ENCODE measurements at regions not wholly inside any gene's neighbourhood (a gene's known extent, or its start where the extent isn't known, plus 50 kb on each side); places are given as distances from the start of the nearest gene placed in this dataset.
A peak's percentile ranks its signal among the peaks of the same experiment; 100 is the strongest.

DNA sequence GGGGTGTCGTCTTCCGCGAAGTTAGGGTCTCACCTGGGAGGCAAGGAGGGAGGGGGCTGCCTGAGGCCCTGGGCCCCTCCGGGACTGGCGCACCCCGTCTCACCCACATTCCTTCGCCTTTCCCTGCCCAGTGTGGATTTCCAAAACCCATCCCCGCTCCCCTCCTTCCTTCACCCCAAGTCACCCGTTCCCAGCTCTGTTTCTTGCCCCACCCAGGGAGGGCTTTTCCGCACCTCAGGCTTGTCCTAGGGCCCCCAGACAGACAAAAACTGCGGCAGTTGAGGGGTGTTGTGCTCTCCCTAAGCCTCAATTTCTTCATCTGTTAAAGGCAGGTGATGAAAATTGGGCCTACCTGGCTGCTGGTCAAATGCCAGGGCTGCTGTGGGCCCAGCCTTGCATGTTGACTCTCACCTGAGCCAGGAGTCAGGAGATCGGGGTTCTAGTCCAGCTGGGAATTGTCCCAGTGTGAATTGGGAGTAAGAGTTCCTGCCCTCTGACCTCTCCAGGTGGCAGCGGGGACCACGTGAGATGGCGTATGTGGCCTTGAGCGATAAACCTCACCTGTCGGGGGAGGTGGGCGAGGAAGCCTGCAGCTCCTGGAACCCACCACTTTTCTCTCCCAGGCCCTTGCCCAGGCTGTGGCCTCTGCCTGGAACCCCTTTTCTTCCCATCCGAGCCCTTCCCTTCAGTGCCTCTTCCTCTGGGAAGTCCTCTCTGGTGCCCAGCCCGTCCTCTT is 143.4 kb upstream of the IER5L start:
- DNase-seq: no peak

DNA sequence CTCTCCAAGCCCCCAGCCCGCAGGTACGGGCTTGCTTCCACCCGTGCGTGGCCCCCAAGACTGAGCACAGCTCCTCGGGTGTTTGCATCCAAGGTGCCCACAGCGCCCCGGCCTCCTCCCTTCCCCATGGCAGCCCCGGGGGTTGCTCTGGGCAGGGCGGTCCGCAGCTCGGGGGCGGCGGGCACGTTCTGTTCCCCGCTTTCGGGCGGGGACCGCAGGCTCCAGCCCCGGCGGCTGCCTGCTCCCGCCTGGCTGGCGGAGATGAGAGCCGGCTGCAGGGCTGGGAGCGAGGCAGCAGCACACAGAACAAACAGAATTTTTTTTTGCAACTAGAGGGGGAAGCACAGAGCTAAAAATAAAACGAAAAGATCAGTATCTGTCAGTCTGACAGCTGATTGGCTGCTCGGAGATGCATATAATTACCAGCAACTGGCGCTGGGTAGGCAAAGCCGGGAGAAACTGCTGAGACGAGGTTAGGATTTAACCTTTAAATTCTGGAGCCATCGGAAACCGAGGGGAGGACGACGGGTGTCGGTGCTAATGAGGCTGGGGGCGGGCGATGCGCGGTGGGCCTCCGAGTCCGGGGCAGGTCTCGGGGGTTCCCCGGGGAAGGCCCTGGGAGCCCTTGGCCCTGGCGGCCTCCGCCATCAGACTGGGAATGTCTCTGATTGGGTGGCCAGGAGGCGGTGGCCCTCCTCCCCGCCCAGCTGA is 142.7 kb upstream of the IER5L start:
- DNase-seq: peak in 1 of 4 experiments; percentile 21

DNA sequence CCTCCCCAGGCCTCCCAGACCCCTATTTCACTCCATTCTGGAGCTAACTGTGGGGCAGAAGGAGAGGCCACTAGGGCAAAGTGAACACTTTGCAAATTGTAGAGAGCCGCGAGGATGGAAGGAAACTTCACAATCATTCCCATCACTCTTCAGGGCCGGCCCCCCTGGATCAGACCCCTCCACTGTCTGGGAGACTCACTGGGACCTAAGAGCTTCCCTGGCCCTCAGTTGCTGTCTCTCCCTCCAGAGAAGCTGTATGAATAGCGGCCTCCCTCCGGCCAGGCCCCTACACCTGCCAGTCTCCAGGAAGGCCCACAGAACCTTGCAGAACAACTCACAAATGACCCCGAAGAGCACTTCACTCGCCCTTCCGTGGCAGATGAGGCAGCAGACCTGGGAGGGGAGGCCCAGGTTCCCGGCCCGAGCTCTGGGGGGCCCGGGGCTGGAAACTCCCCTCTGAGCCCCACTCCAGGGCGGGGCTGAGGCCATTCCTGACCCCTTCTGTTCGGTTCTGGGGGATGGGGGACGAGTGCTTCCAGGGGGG is 141.9 kb upstream of the IER5L start:
- DNase-seq: no peak

DNA sequence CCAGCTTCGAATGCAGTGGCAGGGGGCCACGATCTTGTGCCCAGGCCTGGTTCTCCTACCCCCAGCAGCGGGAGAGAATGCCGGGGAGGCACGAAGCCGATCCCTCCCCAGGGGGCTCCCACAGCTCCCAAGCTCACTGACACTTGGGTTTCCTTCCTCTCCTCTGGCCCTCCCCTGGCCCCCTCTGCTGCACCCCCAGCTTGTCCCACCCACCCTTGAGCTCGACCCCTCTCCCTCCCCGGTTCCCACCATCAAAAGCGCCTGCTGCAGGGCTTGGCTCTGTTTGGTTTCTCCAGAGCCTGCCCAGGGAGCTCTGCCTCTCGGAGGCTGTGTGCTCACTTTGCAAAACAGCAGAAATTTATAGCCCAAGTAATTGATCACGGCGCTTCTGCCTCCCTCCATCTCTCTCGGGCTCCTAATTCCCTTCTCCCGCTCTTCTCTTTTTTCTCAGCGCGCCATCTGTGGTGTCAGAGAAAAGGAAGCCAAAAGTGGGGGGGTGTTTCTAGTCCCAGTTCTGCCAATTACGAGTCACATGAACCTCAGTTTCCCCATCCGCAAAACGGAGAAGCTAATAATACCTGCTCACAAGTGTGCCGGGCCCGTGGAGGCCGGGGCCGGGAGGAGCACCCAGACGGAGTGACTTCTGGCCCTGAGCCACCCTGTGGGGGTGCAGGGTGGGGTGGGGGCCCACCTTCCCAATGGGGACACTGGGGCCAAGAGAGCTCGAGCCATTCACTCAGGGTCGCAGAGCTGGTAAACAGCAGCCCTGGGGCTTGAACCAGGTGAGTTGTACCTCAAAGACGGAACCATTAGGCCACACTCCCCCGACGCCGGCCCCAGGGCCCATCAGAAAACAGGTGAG is 141.2 kb upstream of the IER5L start:
- no peak for DNase-seq

DNA sequence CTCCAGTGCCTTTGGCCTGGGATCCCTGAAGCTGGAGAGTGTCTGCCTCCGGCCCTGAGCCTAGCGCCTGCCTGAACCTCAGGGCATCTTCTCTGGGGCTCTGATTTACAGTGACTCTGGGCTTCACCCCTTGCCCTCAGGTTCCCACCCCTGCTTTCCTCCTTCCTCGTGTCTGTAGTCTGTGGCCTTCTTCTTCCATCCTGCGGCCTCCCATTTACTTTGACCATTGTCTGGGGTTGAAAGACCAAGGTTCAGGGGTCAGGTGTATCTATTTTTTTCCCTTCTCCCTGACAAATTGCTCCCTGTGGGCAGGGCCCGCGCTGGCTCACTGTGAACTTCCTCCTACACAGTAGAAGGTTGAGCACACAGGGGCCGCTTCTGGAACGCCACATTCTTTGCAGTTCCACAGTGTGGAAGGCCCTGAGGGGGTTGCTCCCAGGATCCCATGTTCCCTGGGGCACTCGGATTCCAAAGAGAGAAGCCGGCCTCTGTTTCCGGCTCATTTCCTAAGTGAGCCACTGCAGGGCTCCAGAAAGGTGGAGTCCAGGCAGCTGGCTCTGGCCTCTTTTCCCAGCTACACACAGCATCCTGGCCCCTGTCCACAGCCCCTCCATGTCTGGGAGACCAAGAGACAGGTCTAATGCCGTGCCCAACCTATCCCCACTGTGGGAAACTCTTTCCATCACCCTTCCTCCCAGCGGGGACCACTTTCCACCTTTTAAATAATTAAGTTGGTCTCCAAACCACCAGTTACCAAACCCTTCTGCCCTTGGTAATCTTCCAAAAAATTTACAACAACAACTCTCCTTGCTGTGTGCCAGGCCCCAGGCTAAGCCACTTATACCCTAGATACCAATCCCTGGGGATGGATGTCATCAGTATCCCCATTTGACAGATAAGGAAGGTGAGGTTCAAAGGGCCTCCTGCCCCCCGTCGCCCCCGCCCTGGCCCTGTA is 140.3 kb upstream of the IER5L start:
- no peak for DNase-seq

DNA sequence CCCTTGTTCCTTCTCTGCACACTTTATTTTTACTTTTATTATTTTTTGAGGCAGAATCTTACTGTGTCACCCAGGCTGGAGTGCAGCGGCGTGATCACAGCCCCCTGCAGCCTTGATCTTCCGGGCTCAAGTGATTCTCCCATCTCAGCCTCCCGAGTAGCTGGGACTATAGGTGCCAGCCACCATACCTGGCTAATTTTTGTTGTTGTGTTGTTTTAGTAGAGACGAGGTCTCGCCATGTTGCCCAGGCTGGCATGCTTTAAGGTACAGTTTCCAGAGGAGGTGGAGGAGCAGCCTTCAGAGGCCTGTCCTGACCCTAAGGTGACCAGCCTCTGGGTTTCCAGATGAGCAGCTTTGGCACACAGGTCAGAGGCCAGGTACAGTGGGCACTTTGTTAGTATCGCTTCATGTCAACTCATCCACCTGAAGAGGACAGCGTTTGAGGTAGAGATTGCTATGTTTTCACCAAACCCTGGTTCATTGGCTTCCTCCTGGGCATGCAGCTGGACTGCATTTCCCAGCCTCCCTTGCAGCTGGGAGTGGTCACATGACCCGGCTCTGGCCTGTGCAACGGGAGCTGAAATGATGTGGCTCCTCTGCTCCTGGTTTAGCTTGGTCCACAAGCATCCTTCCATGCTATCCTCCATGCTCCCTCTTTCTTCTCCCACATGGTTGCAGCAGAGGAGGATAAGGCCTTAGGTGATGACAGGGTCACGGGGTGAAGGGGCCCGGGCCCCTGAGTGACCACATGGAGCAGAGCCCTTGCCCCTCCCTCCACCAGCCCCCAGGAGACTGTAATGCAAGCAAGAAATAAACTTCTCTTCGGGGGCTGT is 139.3 kb upstream of the IER5L start:
- no peak for DNase-seq

DNA sequence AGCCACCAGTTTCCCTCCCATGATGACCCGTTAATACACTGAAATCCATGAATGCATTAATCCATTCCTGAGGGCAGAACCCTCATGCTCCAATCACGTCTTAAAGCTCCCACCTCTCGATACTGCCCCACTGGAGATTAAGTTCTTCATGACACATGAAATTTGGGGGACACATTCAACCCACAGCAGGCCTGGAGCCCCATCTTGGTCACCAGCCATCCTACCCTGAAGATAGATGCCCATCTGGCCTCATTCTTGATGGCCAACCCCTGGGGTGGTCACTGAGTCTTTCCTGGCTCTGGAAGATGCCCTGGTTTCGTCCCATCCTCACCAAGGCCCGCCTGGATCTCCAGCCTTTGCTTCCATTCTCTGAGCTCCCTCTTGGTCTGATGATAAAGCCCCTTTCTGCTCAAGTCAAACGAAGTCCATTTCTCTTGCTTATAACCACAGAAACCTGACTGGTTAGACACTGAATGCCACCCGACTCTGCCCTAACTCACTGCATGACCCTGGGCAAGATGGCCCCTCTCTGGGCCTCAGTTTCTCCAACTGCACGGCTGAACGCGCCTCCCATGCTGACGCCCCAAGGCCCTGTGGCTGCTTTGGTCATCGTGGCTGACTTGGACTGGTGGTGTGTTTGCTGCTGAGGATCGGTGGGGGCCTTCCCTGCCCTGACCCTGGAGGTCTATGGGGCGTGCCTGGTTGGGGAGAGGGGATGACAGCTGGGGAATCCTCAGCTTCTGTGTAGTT is 138.4 kb upstream of the IER5L start:
- no peak for DNase-seq

DNA sequence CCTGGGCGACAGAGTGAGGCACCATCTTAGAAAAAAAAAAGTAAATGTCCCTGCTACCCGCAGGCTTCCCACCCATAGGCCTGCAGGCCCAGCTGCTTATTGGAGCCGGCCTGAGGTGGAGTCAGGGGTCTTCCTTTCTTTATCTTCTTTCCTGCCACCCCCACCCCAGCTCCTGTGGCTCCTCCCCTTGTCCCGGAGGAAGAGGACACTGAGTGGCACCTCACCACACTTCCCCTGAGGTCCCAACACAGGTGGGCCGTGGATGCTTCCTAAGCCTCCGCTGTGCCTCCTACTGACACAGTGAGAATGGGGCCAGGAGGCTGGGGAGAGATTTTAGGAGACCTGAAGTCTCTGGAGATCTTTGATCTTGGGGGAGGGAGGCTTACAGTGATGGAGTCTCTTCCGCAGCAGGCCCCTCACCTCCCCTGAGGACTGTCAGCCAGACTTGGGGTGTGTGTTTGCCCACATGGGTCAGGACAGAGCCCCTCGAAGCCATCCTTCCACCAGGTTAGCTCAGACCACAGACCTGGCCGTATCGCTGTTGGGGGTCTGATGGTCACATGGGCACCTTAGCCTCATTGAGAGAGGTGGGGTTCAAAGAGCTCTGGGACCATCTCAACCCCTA is 135.4 kb upstream of the IER5L start:
- DNase-seq: no peak

DNA sequence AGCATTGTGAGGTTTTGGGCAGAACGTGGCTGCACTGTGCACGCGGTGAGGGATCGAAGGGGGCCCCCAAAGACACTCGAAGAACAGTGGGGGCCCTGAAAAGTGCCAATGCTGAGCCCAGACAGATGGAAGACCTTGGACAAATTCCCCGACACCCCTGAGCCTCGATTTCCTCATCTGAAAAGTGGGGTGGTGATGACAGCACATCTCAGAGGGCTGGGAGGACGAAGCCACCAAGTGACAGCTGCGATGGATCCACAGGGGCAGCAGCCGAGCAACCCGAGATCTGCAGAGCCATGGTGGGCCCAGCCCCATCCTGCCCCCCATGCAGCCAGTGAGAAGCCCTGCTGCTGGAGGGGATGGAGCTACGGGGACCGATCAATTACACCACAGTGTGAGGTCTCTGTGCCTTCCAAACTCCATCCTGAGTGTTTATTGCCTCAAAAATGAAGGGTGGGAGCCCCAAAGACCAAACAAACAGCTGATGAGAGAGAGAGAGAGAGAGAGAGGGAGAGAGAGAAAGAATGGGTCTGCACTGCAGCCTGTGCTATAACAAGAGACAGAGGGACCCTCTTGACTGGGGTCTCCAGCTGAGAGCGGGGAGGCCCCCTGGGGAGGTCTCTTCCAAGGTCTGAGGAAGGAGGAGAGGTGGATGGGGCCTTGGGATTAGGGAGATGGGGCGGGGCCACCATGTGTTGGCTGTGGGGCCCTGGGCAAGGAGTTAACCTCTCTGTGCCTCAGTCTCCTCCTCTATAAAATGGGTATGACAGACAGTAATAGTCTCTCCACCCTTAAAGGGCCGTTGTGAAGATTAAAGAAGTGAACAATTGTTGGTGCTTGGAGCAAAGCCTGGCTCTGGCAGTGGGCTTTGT is 134.4 kb upstream of the IER5L start:
- DNase-seq: no peak

DNA sequence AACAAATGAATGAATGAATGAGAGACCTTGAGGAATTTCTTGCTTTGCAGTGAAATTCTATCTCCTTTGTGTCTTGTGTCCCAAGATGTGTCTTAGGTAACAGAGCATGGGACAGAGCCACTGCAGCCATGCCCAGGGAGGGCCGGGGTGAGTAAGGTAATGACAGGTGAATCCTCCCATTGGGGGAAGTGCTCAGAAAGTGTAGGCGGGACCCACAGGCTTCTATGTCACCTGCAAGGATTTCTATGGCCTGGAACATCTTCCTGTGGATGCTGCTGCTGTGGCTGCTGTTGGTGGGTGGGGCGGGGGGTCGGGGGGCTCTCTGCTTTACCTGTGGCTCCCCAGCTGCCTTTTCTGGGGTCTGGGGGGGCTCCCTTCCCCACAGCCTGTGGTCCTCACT is 133.6 kb upstream of the IER5L start:
- no peak for DNase-seq

DNA sequence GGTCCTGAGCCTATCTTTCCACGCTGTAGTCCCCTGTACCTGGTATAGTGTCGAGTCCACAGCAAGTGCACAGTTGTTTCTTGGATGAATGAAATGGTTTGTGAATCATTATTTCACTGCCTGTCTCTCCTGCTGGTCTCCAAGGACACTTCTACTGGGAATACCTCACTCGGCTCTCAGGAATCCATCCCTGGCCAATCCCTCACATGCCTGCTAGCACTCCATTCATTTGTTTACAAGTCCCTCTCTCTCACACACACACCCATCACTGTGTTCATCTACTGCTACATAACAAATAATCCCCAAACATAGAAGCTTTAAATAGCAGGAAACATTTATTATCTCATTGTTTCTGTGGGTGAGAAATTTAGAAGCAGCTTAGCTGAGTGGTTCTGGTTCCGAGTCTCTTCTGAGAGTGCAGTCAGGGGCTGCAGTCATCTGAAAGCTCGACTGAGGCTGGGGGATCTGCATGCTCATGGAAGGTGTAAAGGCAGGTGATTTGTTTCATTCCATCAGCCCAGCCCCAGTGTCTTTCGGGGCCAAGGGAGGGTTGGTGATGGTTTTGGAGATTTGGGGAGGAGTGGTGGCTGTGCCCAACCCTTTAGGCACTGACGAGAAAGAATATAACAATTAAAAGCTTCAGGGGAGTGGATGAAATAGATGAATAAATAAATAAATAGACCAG is 132.7 kb upstream of the IER5L start:
- DNase-seq: no peak

DNA sequence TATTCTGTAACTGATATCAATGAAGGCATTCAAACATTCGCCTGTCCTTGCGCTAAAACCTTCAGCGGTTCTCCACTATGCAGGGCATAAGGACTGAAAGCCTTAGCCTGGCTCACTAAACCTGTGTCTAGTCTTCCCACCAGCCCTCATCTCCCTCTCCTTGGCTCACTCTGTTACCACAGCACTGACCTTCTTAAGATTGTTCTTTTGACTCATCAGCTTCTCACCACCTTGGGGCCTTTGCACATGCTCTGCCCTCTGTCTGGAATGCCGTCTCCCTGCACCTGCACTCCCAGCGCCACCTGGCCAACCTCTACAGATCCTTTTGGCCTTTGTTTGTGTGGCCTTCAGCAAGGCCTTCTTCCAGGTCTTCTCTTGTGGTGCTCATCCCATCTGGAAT is 131.8 kb upstream of the IER5L start:
- DNase-seq: no peak

DNA sequence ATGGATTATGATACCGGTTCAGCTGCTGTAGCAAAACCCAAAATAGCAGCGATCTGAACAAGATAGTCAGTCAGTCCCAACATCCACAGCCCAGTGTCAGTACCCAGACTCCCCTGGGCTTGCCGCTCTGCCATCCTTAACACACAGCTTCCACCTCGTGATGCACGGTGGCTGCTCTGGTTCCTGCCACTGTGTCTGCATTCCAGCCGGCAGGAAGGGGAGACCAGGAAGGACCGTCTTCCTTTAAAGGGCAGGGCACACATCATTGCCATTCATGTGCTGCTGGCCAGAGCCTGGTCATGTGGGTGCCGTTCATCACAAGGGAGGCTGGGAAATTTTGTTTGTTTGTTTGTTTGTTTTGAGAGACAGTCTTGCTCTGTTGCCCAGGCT is 131.0 kb upstream of the IER5L start:
- no peak for DNase-seq

DNA sequence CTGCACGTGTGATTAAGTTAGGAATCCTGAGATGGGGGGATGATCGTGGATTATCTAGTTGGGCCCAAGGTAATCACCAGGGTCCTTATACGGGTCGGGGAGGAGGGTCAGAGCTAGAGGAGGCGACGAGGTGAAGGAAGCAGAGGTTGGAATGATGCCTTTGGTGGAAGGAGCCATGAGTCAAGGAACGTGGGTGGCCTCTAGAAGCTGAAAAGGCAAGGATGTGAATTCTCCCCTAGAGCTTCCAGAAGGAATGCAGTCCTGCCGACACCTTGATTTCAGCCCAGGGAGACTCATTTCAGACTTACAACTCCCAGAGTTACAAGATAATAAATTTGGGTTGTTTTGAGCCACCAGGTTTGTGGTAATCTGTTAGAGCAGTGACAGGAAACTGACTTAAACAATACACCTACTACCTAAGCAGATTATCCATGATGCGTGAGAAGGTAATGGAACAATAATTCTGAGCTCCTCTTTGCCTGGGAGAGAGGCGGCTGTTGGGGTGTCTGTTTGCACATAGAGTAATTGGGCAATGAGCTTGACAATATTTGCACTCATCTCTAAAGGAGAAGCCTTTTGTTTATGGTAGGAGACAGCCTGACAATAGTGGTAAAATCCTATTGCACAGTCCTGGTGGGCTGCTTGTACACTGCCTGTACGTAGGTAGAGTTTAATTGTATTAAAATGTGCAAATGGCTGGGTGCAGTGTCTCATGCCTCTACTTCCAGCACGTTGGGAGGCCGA is 129.3 kb upstream of the IER5L start:
- no peak for DNase-seq

DNA sequence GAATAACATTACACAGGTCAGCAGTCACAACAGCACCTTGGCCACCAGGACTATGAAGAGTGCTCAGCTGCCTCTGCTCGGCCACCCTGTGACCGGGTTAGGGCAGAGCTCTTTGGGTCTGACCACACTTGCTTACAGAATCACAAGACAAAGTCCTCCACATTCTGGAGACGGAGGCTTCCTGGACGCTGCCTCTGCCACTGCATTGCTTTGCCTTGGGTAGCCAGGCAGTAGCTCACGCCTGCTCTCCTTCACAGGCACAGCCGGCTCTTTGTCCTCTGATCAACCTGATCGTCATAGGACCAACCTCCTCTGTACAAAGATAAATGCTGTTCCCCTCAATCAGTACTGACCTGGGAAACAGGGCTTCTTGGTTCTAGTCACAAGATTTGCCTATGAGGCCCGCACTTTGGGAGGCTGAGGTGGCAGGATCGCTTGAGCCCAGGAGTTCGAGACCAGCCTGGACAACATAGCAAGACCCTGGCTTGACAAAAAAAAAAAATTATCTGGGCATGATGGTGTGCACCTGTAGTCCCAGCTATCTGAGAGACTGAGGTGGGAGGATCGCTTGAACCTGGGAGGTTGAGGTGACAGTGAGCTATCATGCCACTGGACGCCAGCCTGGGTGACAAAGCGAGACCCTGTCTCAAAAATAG is 128.4 kb upstream of the IER5L start:
- DNase-seq: no peak

DNA sequence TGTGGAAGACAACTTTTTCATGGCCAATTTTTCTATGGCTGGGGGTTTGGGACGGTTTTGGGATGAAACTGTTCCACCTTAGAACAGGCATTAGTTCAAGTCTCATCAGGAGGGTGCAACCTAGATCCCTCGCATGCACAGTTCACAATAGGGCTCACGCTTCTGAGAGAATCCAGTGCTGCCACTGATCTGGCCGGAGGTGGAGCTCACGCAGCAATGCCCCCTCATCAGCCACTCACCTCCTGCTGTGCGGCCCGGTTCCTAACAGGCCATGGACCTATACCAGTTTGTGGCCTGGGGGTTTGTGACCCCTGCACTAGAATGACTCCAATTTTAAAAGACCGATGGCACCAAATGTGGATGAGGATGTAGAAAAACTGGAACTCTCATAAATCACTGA is 127.2 kb upstream of the IER5L start:
- DNase-seq: no peak

DNA sequence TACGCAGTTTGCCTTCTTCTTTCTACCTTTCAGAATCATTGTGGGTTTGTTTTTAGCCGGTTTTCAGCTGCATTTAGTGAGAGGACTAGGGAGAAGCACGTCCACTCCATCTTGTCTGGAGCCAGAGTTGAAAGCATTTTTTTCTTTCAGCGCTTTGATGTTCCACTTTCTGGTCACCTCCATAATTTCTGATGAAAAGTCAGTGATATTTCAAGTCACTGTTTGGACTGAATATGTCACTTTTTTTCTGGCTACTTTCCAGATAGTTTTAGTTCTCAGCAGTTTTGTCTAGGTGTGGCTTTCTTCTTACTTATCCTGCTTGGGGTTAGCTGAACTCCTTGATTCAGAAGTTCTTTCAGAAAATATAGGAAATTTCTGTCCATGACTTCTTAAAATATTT is 123.9 kb upstream of the IER5L start:
- no peak for DNase-seq
